GM21423 (cell line): ENCODE measurements at regions not wholly inside any gene's neighbourhood (a gene's known extent, or its start where the extent isn't known, plus 50 kb on each side); places are given as distances from the start of the nearest gene placed in this dataset.

Experiments used
- ATAC-seq: cut with Tn5 transposase; IDR thresholded peaks from one replicate; pipeline ENCODE4 v1.9.1; 2021; ENCODE audit warnings: mild to moderate bottlenecking, moderate library complexity; ENCODE audit not compliant: unreplicated experiment

- ATAC-seq = no peak
Observed at GRCh38 chr1:58890113-58890512, 106.3 kb upstream of the JUN start.

GRCh38 chr1:58890609-58891008 is 106.8 kb upstream of the JUN start:
- no peak for ATAC-seq

GRCh38 chr1:58891347-58891746 is 107.5 kb upstream of the JUN start:
- ATAC-seq = no peak

- no peak for ATAC-seq
Observed at GRCh38 chr1:58893257-58893869, 109.5 kb upstream of the JUN start.

- ATAC-seq = peak; percentile 37
Observed at GRCh38 chr1:58895082-58895481, 111.2 kb upstream of the JUN start.

- ATAC-seq = peak; percentile 45
Observed at GRCh38 chr1:58895559-58896145, 111.8 kb upstream of the JUN start.

GRCh38 chr1:58896246-58897183 is 112.7 kb upstream of the JUN start:
- ATAC-seq = no peak

GRCh38 chr1:58898739-58899586 is 115.1 kb upstream of the JUN start:
- ATAC-seq = no peak

- no peak for ATAC-seq
Observed at GRCh38 chr1:58899587-58900271, 115.9 kb upstream of the JUN start.

GRCh38 chr1:58900396-58900795 is 116.5 kb upstream of the JUN start:
- ATAC-seq = no peak

GRCh38 chr1:58901008-58901407 is 117.2 kb upstream of the JUN start:
- no peak for ATAC-seq

GRCh38 chr1:58902830-58903513 is 119.1 kb upstream of the JUN start:
- no peak for ATAC-seq

GRCh38 chr1:58903514-58904298 is 119.9 kb upstream of the JUN start:
- ATAC-seq = peak; percentile 87

GRCh38 chr1:58904299-58905125 is 120.7 kb upstream of the JUN start:
- no peak for ATAC-seq

- ATAC-seq = no peak
Observed at GRCh38 chr1:58905126-58905490, 121.3 kb upstream of the JUN start.

- ATAC-seq = no peak
Observed at GRCh38 chr1:58905628-58906221, 121.9 kb upstream of the JUN start.

- ATAC-seq = no peak
Observed at GRCh38 chr1:58907398-58907797, 123.6 kb upstream of the JUN start.
